B cell (primary cell): ENCODE measurements at regions not wholly inside any gene's neighbourhood (a gene's known extent, or its start where the extent isn't known, plus 50 kb on each side); places are given as distances from the start of the nearest gene placed in this dataset.

Experiments used
- ATAC-seq: fragments of 200-7000 bp; cut with Tn5 transposase; one replicate; pipeline ENCODE4 v1.10.0; 2021; ENCODE audit warnings: low read depth, mild to moderate bottlenecking, moderate number of reproducible peaks, moderate library complexity
- CTCF ChIA-PET: fragments of 350-600 bp; sonication (Branson Sonifier 250); formaldehyde crosslinking; loops from one replicate; lab custom pipeline; 2021; ENCODE audit warnings: antibody characterized with exemption, inconsistent platforms; lab: Charles Lee
- POLR2A ChIA-PET: fragments of 350-600 bp; sonication (Branson Sonifier 250); formaldehyde crosslinking; loops from one replicate; lab custom pipeline; 2021; ENCODE audit warnings: antibody characterized with exemption; lab: Charles Lee
- DNase-seq: peaks from one replicate; pipeline ENCODE4 v3.0.0; 2013
- H2AFZ ChIP-seq: 2 replicates; pipeline ENCODE4 v1.6.1; 2012; ENCODE audit warnings: mild to moderate bottlenecking, low read depth, low read length; ENCODE audit not compliant: insufficient read depth, poor library complexity, severe bottlenecking
- H3K27ac ChIP-seq, 2 donors: 1 replicate in 1 of 2; 2 replicates in 1 of 2; pipeline ENCODE4 v1.5.1; 2012 to 2013; ENCODE audit warnings: low read length in 2 of 2, mild to moderate bottlenecking in 2 of 2, moderate library complexity in 1 of 2
- H3K27me3 ChIP-seq, 4 experiments: fragments of 200-600 bp in 1 of 4; sonication (generic) in 1 of 4; replicated peaks in 1 of 4; 1 replicate in 2 of 4; 2 replicates in 2 of 4; pipeline versions ENCODE4 v1.6.1 to v1.7.0; 2013 to 2016; ENCODE audit warnings: low read length in 3 of 4, mild to moderate bottlenecking in 2 of 4, mixed read lengths in 1 of 4, moderate library complexity in 1 of 4; ENCODE audit not compliant: insufficient read depth in 4 of 4, control insufficient read depth in 3 of 4; ENCODE audit errors: control extremely low read depth in 1 of 4
- H3K36me3 ChIP-seq, 2 experiments: replicated peaks in 1 of 2; 1 replicate in 1 of 2; 2 replicates in 1 of 2; pipeline versions ENCODE4 v1.6.1 to v1.7.1; 2013; ENCODE audit warnings: low read length in 1 of 2; ENCODE audit not compliant: insufficient read depth in 2 of 2, control insufficient read depth in 1 of 2; ENCODE audit errors: control extremely low read depth in 1 of 2, extremely low read depth in 1 of 2
- H3K4me1 ChIP-seq, 2 donors: fragments of 200-600 bp in 1 of 2; sonication (generic) in 1 of 2; 1 replicate in 1 of 2; 2 replicates in 1 of 2; pipeline versions ENCODE4 v1.5.1 to v1.6.1; 2013 to 2017; ENCODE audit warnings: low read length in 2 of 2; ENCODE audit not compliant: control insufficient read depth in 2 of 2, insufficient read depth in 2 of 2
- H3K4me2 ChIP-seq: replicated peaks from 2 replicates; pipeline ENCODE3; 2012; ENCODE audit warnings: mild to moderate bottlenecking, low read depth, low read length; ENCODE audit not compliant: poor library complexity, severe bottlenecking
- H3K4me3 ChIP-seq, 5 experiments: fragments of 200-600 bp in 1 of 5; sonication (generic) in 1 of 5; 1 replicate in 3 of 5; 2 replicates in 2 of 5; pipeline versions ENCODE4 v1.5.1 to v1.7.0; 2011 to 2016; ENCODE audit warnings: low read length in 4 of 5, mild to moderate bottlenecking in 4 of 5, low read depth in 2 of 5, control low read depth in 1 of 5, moderate library complexity in 1 of 5; ENCODE audit not compliant: insufficient read depth in 1 of 5; ENCODE audit errors: control extremely low read depth in 1 of 5, extremely low read depth in 1 of 5
- H3K79me2 ChIP-seq: fragments of 200-600 bp; sonication (generic); one replicate; pipeline ENCODE4 v1.6.0; 2016; ENCODE audit warnings: low read length; ENCODE audit not compliant: control insufficient read depth, insufficient read depth
- H3K9ac ChIP-seq: fragments of 200-600 bp; sonication (generic); 2 replicates; pipeline ENCODE4 v1.6.1; 2017; ENCODE audit warnings: mild to moderate bottlenecking, low read length, moderate library complexity
- H3K9me3 ChIP-seq, 3 donors: one replicate each; pipeline versions ENCODE4 v1.6.1 to v1.7.1; 2013; ENCODE audit warnings: low read length in 2 of 3; ENCODE audit not compliant: control insufficient read depth in 2 of 3, insufficient read depth in 1 of 3; ENCODE audit errors: control extremely low read depth in 1 of 3
- H4K20me1 ChIP-seq: 2 replicates; pipeline ENCODE4 v1.6.0; 2012; ENCODE audit warnings: mild to moderate bottlenecking, low read length; ENCODE audit not compliant: insufficient read depth, control insufficient read depth, poor library complexity, severe bottlenecking
- H3K27ac Mint-ChIP-seq: one replicate; pipeline ENCODE4 v1.8.0; 2021; ENCODE audit warnings: mixed read lengths
- H3K27me3 Mint-ChIP-seq: one replicate; pipeline ENCODE4 v1.8.0; 2021; ENCODE audit warnings: mixed read lengths
- H3K4me1 Mint-ChIP-seq: one replicate; pipeline ENCODE4 v1.8.0; 2021; ENCODE audit warnings: mixed read lengths
- H3K4me3 Mint-ChIP-seq: one replicate; pipeline ENCODE4 v1.8.0; 2021; ENCODE audit warnings: mixed read lengths
- H3K9me3 Mint-ChIP-seq: one replicate; pipeline ENCODE4 v1.8.0; 2022; ENCODE audit warnings: mixed read lengths; ENCODE audit not compliant: insufficient read depth
- CTCF ChIP-seq: fragments of 200-600 bp; IDR thresholded peaks from one replicate; pipeline ENCODE4 v1.8.0; 2022; ENCODE audit warnings: antibody characterized with exemption, mild to moderate bottlenecking
- EZH2 ChIP-seq: IDR thresholded peaks from 2 replicates; pipeline ENCODE4 v1.6.1; 2012; ENCODE audit warnings: borderline replicate concordance, low read depth, mild to moderate bottlenecking, moderate library complexity, low read length; ENCODE audit not compliant: insufficient read depth, poor library complexity, severe bottlenecking
- WGBS: methylation state at CpG from one replicate; pipeline ENCODE4 v1.1.5; 2013; ENCODE audit warnings: missing lambda C conversion rate; ENCODE audit not compliant: insufficient coverage; 5-methylcytosine and 5-hydroxymethylcytosine counted together
- intact Hi-C: fragments of 100-400 bp; cut with micrococcal nuclease; formaldehyde crosslinking; loops from one replicate; pipeline ENCODE4 v1.10.0; 2022

DNA sequence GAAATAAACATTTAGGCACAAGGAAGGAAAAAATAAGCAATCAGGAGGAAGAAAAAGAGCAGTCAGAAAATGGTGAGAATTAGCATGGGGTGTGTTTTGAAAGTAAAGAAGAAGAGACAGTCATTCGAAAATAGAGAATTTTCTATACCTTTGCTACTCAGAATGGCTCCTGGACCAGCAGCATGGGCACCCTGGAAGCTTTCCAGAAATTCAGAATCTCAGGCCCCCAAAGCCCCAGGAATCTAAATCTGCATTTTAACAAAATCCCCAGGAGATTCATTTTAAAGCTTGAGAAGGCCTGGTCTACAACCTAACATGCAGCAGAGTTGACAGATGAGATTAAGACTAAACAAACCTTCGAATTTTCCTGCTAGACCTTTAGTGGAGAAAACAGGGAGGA, 131.2 kb upstream of the HDAC9 start:
- CTCF ChIA-PET: interaction anchor here (0.6 to 2.2 kb wide), 8 partner anchors 8 to 301 kb away, joined by 3 to 8 read pairs (median 4); no protein-coding TSS in a partner anchor
- no peaks in the 10 kb centered on the region for H3K9me3 Mint-ChIP-seq
- H2AFZ ChIP-seq: no peak overlapping the region

GRCh38 chr7:18366394-18366793, 129.2 kb upstream of the HDAC9 start:
- no peak for ATAC-seq
- no peak for DNase-seq
- Histone ChIP-seq H3K27me3 (no peaks in the 10 kb centered on the region), H3K79me2 (peaks cover 88% of the 10 kb centered on the region), H3K36me3 (peaks cover 0 to 5% of the 10 kb centered on the region in 2 experiments), H3K4me2 (no peak overlapping the region), H4K20me1 (peaks cover 28% of the 10 kb centered on the region), H3K4me3 (no peak overlapping the region), H3K4me1 (no peaks in the 10 kb centered on the region), H3K9me3 (peaks cover 0 to 2% (median 0%) of the 10 kb centered on the region in 3 donors), H3K9ac (no peak overlapping the region), H2AFZ (no peak overlapping the region), H3K27ac (no peak overlapping the region)
- Mint-ChIP-seq H3K4me1 (no peaks in the 10 kb centered on the region), H3K9me3 (no peaks in the 10 kb centered on the region), H3K4me3 (no peak overlapping the region), H3K27me3 (no peaks in the 10 kb centered on the region), H3K27ac (no peak overlapping the region)
- POLR2A ChIA-PET: no interaction called here
- intact Hi-C loops: no loop called here
- TF ChIP-seq CTCF: no peak
- no peak for TF ChIP-seq EZH2
- WGBS: 100% methylated on average over 1 of the region's 1 CpG
- CTCF ChIA-PET: interaction anchor here (0.6 to 1.0 kb wide), 2 partner anchors 9 to 14 kb away, joined by 3 read pairs; no protein-coding TSS in a partner anchor

More for the DNA sequence above, 131.2 kb upstream of the HDAC9 start:
- no peak overlapping the region for H3K27ac ChIP-seq
- ATAC-seq (no peak), DNase-seq (no peak)
- peaks cover 0 to 1% of the 10 kb centered on the region in 2 experiments for H3K36me3 ChIP-seq
- Mint-ChIP-seq H3K27ac (no peak overlapping the region), H3K4me3 (no peak overlapping the region), H3K27me3 (no peaks in the 10 kb centered on the region), H3K4me1 (peaks cover 3% of the 10 kb centered on the region)
- no peaks in the 10 kb centered on the region for H3K9me3 ChIP-seq
- H3K4me2 ChIP-seq: no peak overlapping the region
- peaks cover 94% of the 10 kb centered on the region for H3K79me2 ChIP-seq
- no peak overlapping the region for H3K4me3 ChIP-seq
- no peak overlapping the region for H3K9ac ChIP-seq
- H3K4me1 ChIP-seq: no peaks in the 10 kb centered on the region
- TF ChIP-seq CTCF (no peak), EZH2 (no peak)
- intact Hi-C loops: no loop called here
- 100% methylated on average over 1 of the region's 2 CpGs for whole genome bisulfite sequencing
- POLR2A ChIA-PET: no interaction called here
- H3K27me3 ChIP-seq: no peaks in the 10 kb centered on the region
- peaks cover 20% of the 10 kb centered on the region for H4K20me1 ChIP-seq
